ENCODE measurements at regions not wholly inside any gene's neighbourhood (a gene's known extent, or its start where the extent isn't known, plus 50 kb on each side); places are given as distances from the start of the nearest gene placed in this dataset.

GRCh38 chr2:129009555-129010146 lies 691.0 kb upstream of the HS6ST1 start:
- H3K9me3 ChIP-seq, result no peaks in the 10 kb centered on the region
- H3K4me3 ChIP-seq (ENCODE audit: low read depth, low read length), result no peak overlapping the region
- no peaks in the 10 kb centered on the region for H3K27me3 ChIP-seq (replicated peaks; ENCODE audit: control insufficient read depth, insufficient read depth, low read length)
- no TSS peak for BruUV-seq (replicated peaks)
- Mint-ChIP-seq H3K9me3 (ENCODE audit: unreplicated experiment) (no peaks in the 10 kb centered on the region), H3K27me3 (ENCODE audit: insufficient read depth, unreplicated experiment) (peaks cover 22% of the 10 kb centered on the region), H3K4me1 (ENCODE audit: low read depth, unreplicated experiment) (no peaks in the 10 kb centered on the region), H3K27ac (ENCODE audit: unreplicated experiment) (no peak overlapping the region), H3K4me3 (ENCODE audit: unreplicated experiment) (no peak overlapping the region), H3K36me3 (ENCODE audit: insufficient read depth, unreplicated experiment) (no peaks in the 10 kb centered on the region)
- no peaks in the 10 kb centered on the region for H3K36me3 ChIP-seq (ENCODE audit: control insufficient read depth, insufficient read depth, low read length)
- CTCF ChIA-PET, result no interaction called here
- TF ChIP-seq CTCF (IDR thresholded peaks at IDR 0.05; ENCODE audit: insufficient read depth in 1 of 2, low read depth in 1 of 2, low read length in 1 of 2, severe bottlenecking in 1 of 2, unreplicated experiment in 1 of 2), result no peak
- intact Hi-C loops (cut with micrococcal nuclease; ENCODE audit: unreplicated experiment), result no loop called here
- H3K4me1 ChIP-seq, result no peaks in the 10 kb centered on the region
- POLR2A ChIA-PET, result no interaction called here
- DNase-seq, result no peak

- Mint-ChIP-seq H3K4me1 (ENCODE audit: low read depth, unreplicated experiment) (no peaks in the 10 kb centered on the region), H3K36me3 (ENCODE audit: insufficient read depth, unreplicated experiment) (no peaks in the 10 kb centered on the region), H3K4me3 (ENCODE audit: unreplicated experiment) (no peak overlapping the region), H3K27me3 (ENCODE audit: insufficient read depth, unreplicated experiment) (peaks cover 22% of the 10 kb centered on the region), H3K27ac (ENCODE audit: unreplicated experiment) (no peak overlapping the region), H3K9me3 (ENCODE audit: unreplicated experiment) (no peaks in the 10 kb centered on the region)
- H3K9me3 ChIP-seq, result no peaks in the 10 kb centered on the region
- ChIA-PET CTCF (no interaction called here), POLR2A (no interaction called here)
- no TSS peak for BruUV-seq (replicated peaks)
- no peak overlapping the region for H3K4me3 ChIP-seq (ENCODE audit: low read depth, low read length)
- DNase-seq, result no peak
- no peak for TF ChIP-seq CTCF (IDR thresholded peaks at IDR 0.05; ENCODE audit: insufficient read depth in 1 of 2, low read depth in 1 of 2, low read length in 1 of 2, severe bottlenecking in 1 of 2, unreplicated experiment in 1 of 2)
- H3K36me3 ChIP-seq (ENCODE audit: control insufficient read depth, insufficient read depth, low read length), result no peaks in the 10 kb centered on the region
- no peaks in the 10 kb centered on the region for H3K27me3 ChIP-seq (replicated peaks; ENCODE audit: control insufficient read depth, insufficient read depth, low read length)
- no peaks in the 10 kb centered on the region for H3K4me1 ChIP-seq
- intact Hi-C loops (cut with micrococcal nuclease; ENCODE audit: unreplicated experiment), result no loop called here
Measured at GRCh38 chr2:129010262-129010661, 691.6 kb upstream of the HS6ST1 start.

GRCh38 chr2:129011466-129012061 lies 692.9 kb upstream of the HS6ST1 start:
- no peak for DNase-seq
- no TSS peak for BruUV-seq (replicated peaks)
- no peaks in the 10 kb centered on the region for H3K36me3 Mint-ChIP-seq (ENCODE audit: insufficient read depth, unreplicated experiment)
- no peaks in the 10 kb centered on the region for H3K4me1 Mint-ChIP-seq (ENCODE audit: low read depth, unreplicated experiment)
- CTCF ChIA-PET, result interaction anchor here (0.6 kb wide), 1 partner anchor 236 kb away, joined by 3 read pairs; no protein-coding TSS in a partner anchor
- intact Hi-C loops (cut with micrococcal nuclease; ENCODE audit: unreplicated experiment), result no loop called here
- no peaks in the 10 kb centered on the region for H3K4me1 ChIP-seq
- H3K36me3 ChIP-seq (ENCODE audit: control insufficient read depth, insufficient read depth, low read length), result no peaks in the 10 kb centered on the region
- POLR2A ChIA-PET, result no interaction called here
- H3K9me3 ChIP-seq, result no peaks in the 10 kb centered on the region
- H3K4me3 Mint-ChIP-seq (ENCODE audit: unreplicated experiment), result no peak overlapping the region
- H3K27me3 Mint-ChIP-seq (ENCODE audit: insufficient read depth, unreplicated experiment), result peaks cover 22% of the 10 kb centered on the region
- no peak for TF ChIP-seq CTCF (IDR thresholded peaks at IDR 0.05; ENCODE audit: insufficient read depth in 1 of 2, low read depth in 1 of 2, low read length in 1 of 2, severe bottlenecking in 1 of 2, unreplicated experiment in 1 of 2)
- H3K4me3 ChIP-seq (ENCODE audit: low read depth, low read length), result no peak overlapping the region
- H3K27me3 ChIP-seq (replicated peaks; ENCODE audit: control insufficient read depth, insufficient read depth, low read length), result no peaks in the 10 kb centered on the region
- no peaks in the 10 kb centered on the region for H3K9me3 Mint-ChIP-seq (ENCODE audit: unreplicated experiment)
- no peak overlapping the region for H3K27ac Mint-ChIP-seq (ENCODE audit: unreplicated experiment)

All from Caco-2 (cell line).